ENCODE measurements at regions not wholly inside any gene's neighbourhood (a gene's known extent, or its start where the extent isn't known, plus 50 kb on each side); places are given as distances from the start of the nearest gene placed in this dataset.

GRCh38 chr11:79515781-79516180, 75.0 kb upstream of the TENM4 start:
- TF ChIP-seq, protein P1, sequence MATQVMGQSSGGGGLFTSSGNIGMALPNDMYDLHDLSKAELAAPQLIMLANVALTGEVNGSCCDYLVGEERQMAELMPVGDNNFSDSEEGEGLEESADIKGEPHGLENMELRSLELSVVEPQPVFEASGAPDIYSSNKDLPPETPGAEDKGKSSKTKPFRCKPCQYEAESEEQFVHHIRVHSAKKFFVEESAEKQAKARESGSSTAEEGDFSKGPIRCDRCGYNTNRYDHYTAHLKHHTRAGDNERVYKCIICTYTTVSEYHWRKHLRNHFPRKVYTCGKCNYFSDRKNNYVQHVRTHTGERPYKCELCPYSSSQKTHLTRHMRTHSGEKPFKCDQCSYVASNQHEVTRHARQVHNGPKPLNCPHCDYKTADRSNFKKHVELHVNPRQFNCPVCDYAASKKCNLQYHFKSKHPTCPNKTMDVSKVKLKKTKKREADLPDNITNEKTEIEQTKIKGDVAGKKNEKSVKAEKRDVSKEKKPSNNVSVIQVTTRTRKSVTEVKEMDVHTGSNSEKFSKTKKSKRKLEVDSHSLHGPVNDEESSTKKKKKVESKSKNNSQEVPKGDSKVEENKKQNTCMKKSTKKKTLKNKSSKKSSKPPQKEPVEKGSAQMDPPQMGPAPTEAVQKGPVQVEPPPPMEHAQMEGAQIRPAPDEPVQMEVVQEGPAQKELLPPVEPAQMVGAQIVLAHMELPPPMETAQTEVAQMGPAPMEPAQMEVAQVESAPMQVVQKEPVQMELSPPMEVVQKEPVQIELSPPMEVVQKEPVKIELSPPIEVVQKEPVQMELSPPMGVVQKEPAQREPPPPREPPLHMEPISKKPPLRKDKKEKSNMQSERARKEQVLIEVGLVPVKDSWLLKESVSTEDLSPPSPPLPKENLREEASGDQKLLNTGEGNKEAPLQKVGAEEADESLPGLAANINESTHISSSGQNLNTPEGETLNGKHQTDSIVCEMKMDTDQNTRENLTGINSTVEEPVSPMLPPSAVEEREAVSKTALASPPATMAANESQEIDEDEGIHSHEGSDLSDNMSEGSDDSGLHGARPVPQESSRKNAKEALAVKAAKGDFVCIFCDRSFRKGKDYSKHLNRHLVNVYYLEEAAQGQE (IDR thresholded peaks at IDR 0.05; ENCODE audit: insufficient replicate concordance, low read depth), result no peak
- TF ChIP-seq, protein P2, sequence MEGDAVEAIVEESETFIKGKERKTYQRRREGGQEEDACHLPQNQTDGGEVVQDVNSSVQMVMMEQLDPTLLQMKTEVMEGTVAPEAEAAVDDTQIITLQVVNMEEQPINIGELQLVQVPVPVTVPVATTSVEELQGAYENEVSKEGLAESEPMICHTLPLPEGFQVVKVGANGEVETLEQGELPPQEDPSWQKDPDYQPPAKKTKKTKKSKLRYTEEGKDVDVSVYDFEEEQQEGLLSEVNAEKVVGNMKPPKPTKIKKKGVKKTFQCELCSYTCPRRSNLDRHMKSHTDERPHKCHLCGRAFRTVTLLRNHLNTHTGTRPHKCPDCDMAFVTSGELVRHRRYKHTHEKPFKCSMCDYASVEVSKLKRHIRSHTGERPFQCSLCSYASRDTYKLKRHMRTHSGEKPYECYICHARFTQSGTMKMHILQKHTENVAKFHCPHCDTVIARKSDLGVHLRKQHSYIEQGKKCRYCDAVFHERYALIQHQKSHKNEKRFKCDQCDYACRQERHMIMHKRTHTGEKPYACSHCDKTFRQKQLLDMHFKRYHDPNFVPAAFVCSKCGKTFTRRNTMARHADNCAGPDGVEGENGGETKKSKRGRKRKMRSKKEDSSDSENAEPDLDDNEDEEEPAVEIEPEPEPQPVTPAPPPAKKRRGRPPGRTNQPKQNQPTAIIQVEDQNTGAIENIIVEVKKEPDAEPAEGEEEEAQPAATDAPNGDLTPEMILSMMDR (IDR thresholded peaks at IDR 0.05; ENCODE audit: insufficient read depth, low read length), result no peak
- TF ChIP-seq GABPA (IDR thresholded peaks at IDR 0.05; ENCODE audit: low read depth) (no peak), POLR2AphosphoS5 (IDR thresholded peaks at IDR 0.05; ENCODE audit: low read depth) (no peak), SPI1 (IDR thresholded peaks at IDR 0.05; ENCODE audit: borderline replicate concordance, low read depth) (no peak)
- Histone ChIP-seq H3K4me3 (replicated peaks; ENCODE audit: insufficient read depth, low read length) (no peak overlapping the region), H3K27me3 (ENCODE audit: insufficient read depth, poor library complexity, severe bottlenecking) (no peaks in the 10 kb centered on the region), H3K27ac (replicated peaks) (no peak overlapping the region)
- DNase-seq (ENCODE audit: low read depth in 1 of 2, low spot score in 1 of 2), result no peak

GRCh38 chr11:79514695-79515094, 73.9 kb upstream of the TENM4 start:
- no peaks in the 10 kb centered on the region for H3K27me3 ChIP-seq (ENCODE audit: insufficient read depth, poor library complexity, severe bottlenecking)
- no peak for DNase-seq (ENCODE audit: low read depth in 1 of 2, low spot score in 1 of 2)
- no peak overlapping the region for H3K4me3 ChIP-seq (replicated peaks; ENCODE audit: insufficient read depth, low read length)
- no peak overlapping the region for H3K27ac ChIP-seq (replicated peaks)
- TF ChIP-seq, protein P2 (IDR thresholded peaks at IDR 0.05; ENCODE audit: insufficient read depth, low read length), result no peak
- no peak for TF ChIP-seq GABPA (IDR thresholded peaks at IDR 0.05; ENCODE audit: low read depth)
- TF ChIP-seq, protein P1 (IDR thresholded peaks at IDR 0.05; ENCODE audit: insufficient replicate concordance, low read depth), result no peak
- no peak for TF ChIP-seq SPI1 (IDR thresholded peaks at IDR 0.05; ENCODE audit: borderline replicate concordance, low read depth)
- no peak for TF ChIP-seq POLR2AphosphoS5 (IDR thresholded peaks at IDR 0.05; ENCODE audit: low read depth)

- Histone ChIP-seq H3K27me3 (ENCODE audit: insufficient read depth, poor library complexity, severe bottlenecking) (no peaks in the 10 kb centered on the region), H3K4me3 (replicated peaks; ENCODE audit: insufficient read depth, low read length) (no peak overlapping the region), H3K27ac (replicated peaks) (no peak overlapping the region)
- TF ChIP-seq POLR2AphosphoS5 (IDR thresholded peaks at IDR 0.05; ENCODE audit: low read depth) (no peak), GABPA (IDR thresholded peaks at IDR 0.05; ENCODE audit: low read depth) (no peak), SPI1 (IDR thresholded peaks at IDR 0.05; ENCODE audit: borderline replicate concordance, low read depth) (no peak)
- TF ChIP-seq, protein P1 (IDR thresholded peaks at IDR 0.05; ENCODE audit: insufficient replicate concordance, low read depth), result no peak
- TF ChIP-seq, protein P2 (IDR thresholded peaks at IDR 0.05; ENCODE audit: insufficient read depth, low read length), result no peak
- DNase-seq (ENCODE audit: low read depth in 1 of 2, low spot score in 1 of 2), result no peak
Measured at GRCh38 chr11:79514290-79514689, 73.5 kb upstream of the TENM4 start.

Data from HL-60 (cell line).